Liver (tissue), 7 donors: ENCODE measurements at regions not wholly inside any gene's neighbourhood (a gene's known extent, or its start where the extent isn't known, plus 50 kb on each side); places are given as distances from the start of the nearest gene placed in this dataset.

Experiments used
- DNase-seq: peaks from one replicate; pipeline ENCODE4 v3.0.0-alpha.2; 2017; ENCODE audit warnings: low spot score
- H3K27ac ChIP-seq, 2 donors: one replicate each; pipeline ENCODE4 v1.7.0; 2013; ENCODE audit warnings: inconsistent platforms in 2 of 2, low read length in 2 of 2, control low read depth in 1 of 2, low read depth in 1 of 2, mild to moderate bottlenecking in 1 of 2
- H3K27me3 ChIP-seq, 4 donors: one replicate each; pipeline versions ENCODE4 v1.6.1 to v1.7.0; 2013; ENCODE audit warnings: low read length in 3 of 4, inconsistent platforms in 1 of 4, mild to moderate bottlenecking in 1 of 4, moderate library complexity in 1 of 4; ENCODE audit not compliant: control insufficient read depth in 4 of 4, insufficient read depth in 4 of 4
- H3K36me3 ChIP-seq, 4 donors: one replicate each; pipeline versions ENCODE4 v1.6.1 to v1.7.0; 2013; ENCODE audit warnings: low read length in 3 of 4, mild to moderate bottlenecking in 3 of 4, low read depth in 1 of 4, moderate library complexity in 1 of 4; ENCODE audit not compliant: control insufficient read depth in 4 of 4, insufficient read depth in 3 of 4
- H3K4me1 ChIP-seq, 4 donors: one replicate each; pipeline versions ENCODE4 v1.6.1 to v1.7.0; 2013; ENCODE audit warnings: low read length in 3 of 4, mild to moderate bottlenecking in 3 of 4, moderate library complexity in 1 of 4; ENCODE audit not compliant: control insufficient read depth in 4 of 4, insufficient read depth in 4 of 4
- H3K4me3 ChIP-seq, 3 donors: one replicate each; pipeline versions ENCODE4 v1.6.1 to v1.7.0; 2013; ENCODE audit warnings: low read length in 3 of 3, control low read depth in 1 of 3, low read depth in 1 of 3, mild to moderate bottlenecking in 1 of 3
- H3K9ac ChIP-seq, 2 donors: one replicate each; pipeline ENCODE4 v1.7.0; 2013; ENCODE audit warnings: low read length in 2 of 2, mild to moderate bottlenecking in 2 of 2, moderate library complexity in 2 of 2, control low read depth in 1 of 2, low read depth in 1 of 2
- H3K9me3 ChIP-seq, 4 donors: one replicate each; pipeline versions ENCODE4 v1.6.1 to v1.7.0; 2013; ENCODE audit warnings: low read length in 3 of 4; ENCODE audit not compliant: control insufficient read depth in 4 of 4
- ATF3 ChIP-seq: IDR thresholded peaks from 2 replicates; pipeline ENCODE4 v1.6.1; 2016; ENCODE audit warnings: antibody characterized with exemption
- CTCF ChIP-seq: fragments of 150-350 bp; IDR thresholded peaks from 2 replicates; pipeline ENCODE4 v1.5.1; 2017; ENCODE audit warnings: improper control_type of control experiment, low read depth, low read length; ENCODE audit not compliant: missing input control
- EGR1 ChIP-seq, 2 donors: IDR thresholded peaks; 2 replicates each; pipeline ENCODE4 v1.6.1; 2016 to 2018; ENCODE audit warnings: antibody characterized with exemption in 2 of 2, low read depth in 2 of 2
- FOXA1 ChIP-seq: IDR thresholded peaks from 2 replicates; pipeline ENCODE4 v1.6.1; 2016; ENCODE audit warnings: antibody characterized with exemption
- FOXA2 ChIP-seq: IDR thresholded peaks from 2 replicates; pipeline ENCODE4 v1.6.1; 2016; ENCODE audit warnings: antibody characterized with exemption
- GABPA ChIP-seq, 2 donors: IDR thresholded peaks in 1 of 2; conservative IDR thresholded peaks in 1 of 2; 2 replicates each; pipeline ENCODE4 v1.6.1; 2016; ENCODE audit warnings: antibody characterized with exemption in 2 of 2, mild to moderate bottlenecking in 1 of 2, moderate library complexity in 1 of 2
- HNF4G ChIP-seq: IDR thresholded peaks from 2 replicates; pipeline ENCODE4 v1.6.1; 2016; ENCODE audit warnings: antibody characterized with exemption
- JUND ChIP-seq, 2 donors: IDR thresholded peaks; 2 replicates each; pipeline ENCODE4 v1.6.1; 2016; ENCODE audit warnings: antibody characterized with exemption in 2 of 2
- MAX ChIP-seq: IDR thresholded peaks from 2 replicates; pipeline ENCODE4 v1.6.1; 2016; ENCODE audit warnings: antibody characterized with exemption
- RAD21 ChIP-seq, 2 donors: IDR thresholded peaks; 2 replicates each; pipeline ENCODE4 v1.6.1; 2016; ENCODE audit warnings: antibody characterized with exemption in 2 of 2, mild to moderate bottlenecking in 2 of 2
- REST ChIP-seq: IDR thresholded peaks from 2 replicates; pipeline ENCODE4 v1.6.1; 2016; ENCODE audit warnings: antibody characterized with exemption, mild to moderate bottlenecking
- RXRA ChIP-seq, 2 donors: IDR thresholded peaks; 2 replicates each; pipeline ENCODE4 v1.6.1; 2017 to 2018; ENCODE audit warnings: antibody characterized with exemption in 2 of 2, mild to moderate bottlenecking in 1 of 2
- SP1 ChIP-seq: IDR thresholded peaks from 2 replicates; pipeline ENCODE4 v1.6.1; 2018; ENCODE audit warnings: antibody characterized with exemption, mild to moderate bottlenecking
- TAF1 ChIP-seq: conservative IDR thresholded peaks from 2 replicates; pipeline ENCODE4 v1.6.1; 2016; ENCODE audit warnings: antibody characterized with exemption, mild to moderate bottlenecking
- ZBTB33 ChIP-seq: IDR thresholded peaks from 2 replicates; pipeline ENCODE4 v1.6.1; 2016; ENCODE audit warnings: antibody characterized with exemption
- donor health status: healthy.
- donor health status: healthy.
- donor health status: healthy.
- donor health status: healthy.

GRCh38 chr1:72690871-72691270, 408.5 kb upstream of the NEGR1 start:
- no peaks in the 10 kb centered on the region for H3K36me3 ChIP-seq

More at GRCh38 chr1:72690871-72691270, 408.5 kb upstream of the NEGR1 start:
- no peak for DNase-seq
- TF ChIP-seq EGR1 (IDR thresholded peaks at IDR 0.05; ENCODE audit: low read depth in 2 of 2) = no peak
- no peak for TF ChIP-seq RAD21 (IDR thresholded peaks at IDR 0.05)
- TF ChIP-seq FOXA1 = no peak
- TF ChIP-seq HNF4G = no peak
- TF ChIP-seq SP1 = no peak
- no peak for TF ChIP-seq ATF3
- no peak for TF ChIP-seq CTCF
- no peak for TF ChIP-seq JUND (IDR thresholded peaks at IDR 0.05)
- TF ChIP-seq TAF1 = no peak
- no peak for TF ChIP-seq MAX
- TF ChIP-seq FOXA2 = no peak
- no peak for TF ChIP-seq GABPA (IDR thresholded peaks at IDR 0.05 in 1 of 2, conservative IDR thresholded peaks at IDR 0.05 in 1 of 2)
- TF ChIP-seq REST = no peak
- no peak for TF ChIP-seq RXRA (IDR thresholded peaks at IDR 0.05)
- TF ChIP-seq ZBTB33 = no peak
- peaks cover 0 to 13% (median 10%) of the 10 kb centered on the region in 4 donors for H3K9me3 ChIP-seq
- no peak overlapping the region for H3K9ac ChIP-seq
- no peak overlapping the region for H3K27ac ChIP-seq
- H3K4me3 ChIP-seq = no peak overlapping the region
- no peaks in the 10 kb centered on the region for H3K27me3 ChIP-seq
- no peaks in the 10 kb centered on the region for H3K4me1 ChIP-seq
